ENCODE measurements at regions not wholly inside any gene's neighbourhood (a gene's known extent, or its start where the extent isn't known, plus 50 kb on each side); places are given as distances from the start of the nearest gene placed in this dataset.

DNA sequence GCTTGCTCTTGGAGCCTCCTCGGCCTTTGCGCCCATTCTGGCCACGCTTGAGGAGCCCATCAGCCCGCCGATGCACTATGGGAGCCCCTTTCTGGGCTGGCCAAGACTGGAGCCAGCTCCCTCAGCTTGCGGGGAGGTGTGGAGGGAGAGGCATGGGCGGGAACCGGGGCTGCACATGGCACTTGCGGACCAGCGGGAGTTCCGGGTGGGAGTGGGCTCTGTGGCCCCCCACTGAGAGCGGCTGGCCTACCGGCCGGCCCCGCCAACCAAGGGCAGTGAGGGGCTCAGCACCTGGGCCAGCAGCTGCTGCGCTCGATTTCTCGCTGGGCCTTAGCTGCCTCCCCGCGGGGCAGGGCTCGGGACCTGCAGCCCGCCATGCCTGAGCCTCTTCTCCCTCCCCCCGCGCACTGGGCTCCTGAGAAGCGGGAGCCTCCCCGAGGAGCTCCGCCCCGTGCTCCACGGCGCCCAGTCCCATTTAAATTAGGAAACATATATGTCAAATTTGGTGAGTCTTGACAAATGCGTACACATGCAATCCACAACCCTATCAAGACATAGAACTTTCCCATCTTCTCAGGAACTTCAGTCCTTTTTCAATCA, 97.6 kb upstream of the CNTN3 start:
- TF ChIP-seq, protein P1, sequence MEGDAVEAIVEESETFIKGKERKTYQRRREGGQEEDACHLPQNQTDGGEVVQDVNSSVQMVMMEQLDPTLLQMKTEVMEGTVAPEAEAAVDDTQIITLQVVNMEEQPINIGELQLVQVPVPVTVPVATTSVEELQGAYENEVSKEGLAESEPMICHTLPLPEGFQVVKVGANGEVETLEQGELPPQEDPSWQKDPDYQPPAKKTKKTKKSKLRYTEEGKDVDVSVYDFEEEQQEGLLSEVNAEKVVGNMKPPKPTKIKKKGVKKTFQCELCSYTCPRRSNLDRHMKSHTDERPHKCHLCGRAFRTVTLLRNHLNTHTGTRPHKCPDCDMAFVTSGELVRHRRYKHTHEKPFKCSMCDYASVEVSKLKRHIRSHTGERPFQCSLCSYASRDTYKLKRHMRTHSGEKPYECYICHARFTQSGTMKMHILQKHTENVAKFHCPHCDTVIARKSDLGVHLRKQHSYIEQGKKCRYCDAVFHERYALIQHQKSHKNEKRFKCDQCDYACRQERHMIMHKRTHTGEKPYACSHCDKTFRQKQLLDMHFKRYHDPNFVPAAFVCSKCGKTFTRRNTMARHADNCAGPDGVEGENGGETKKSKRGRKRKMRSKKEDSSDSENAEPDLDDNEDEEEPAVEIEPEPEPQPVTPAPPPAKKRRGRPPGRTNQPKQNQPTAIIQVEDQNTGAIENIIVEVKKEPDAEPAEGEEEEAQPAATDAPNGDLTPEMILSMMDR (IDR thresholded peaks at IDR 0.05) = no peak
- TF ChIP-seq EZH2phosphoT487 (IDR thresholded peaks at IDR 0.05) (no peak), EZH2 (IDR thresholded peaks at IDR 0.05) (no peak)
